ENCODE measurements at regions not wholly inside any gene's neighbourhood (a gene's known extent, or its start where the extent isn't known, plus 50 kb on each side); places are given as distances from the start of the nearest gene placed in this dataset.

GRCh38 chr9:106020186-106020585, 325.8 kb downstream of the TMEM38B start:
- TF ChIP-seq TAF1 (IDR thresholded peaks at IDR 0.05; ENCODE audit: borderline replicate concordance, insufficient read depth, low read length) = no peak
- no peak for TF ChIP-seq POLR2AphosphoS5 (IDR thresholded peaks at IDR 0.05; ENCODE audit: low read depth, low read length)

Data from PFSK-1 (cell line).